Middle frontal gyrus (tissue), 1 donor: ENCODE measurements at regions not wholly inside any gene's neighbourhood (a gene's known extent, or its start where the extent isn't known, plus 50 kb on each side); places are given as distances from the start of the nearest gene placed in this dataset.
"Not testable (repeated sequence)": the region's sequence is repeated elsewhere in the genome, so short reads cannot be mapped to it uniquely, and the experiment has no call there.

Source experiments
- DNase-seq: peaks from one replicate; pipeline ENCODE4 v3.0.0-alpha.2; 2015; ENCODE audit warnings: low spot score; ENCODE audit errors: extremely low spot score

GRCh38 chr1:116851189-116851588, 58.5 kb upstream of the PTGFRN start:
- DNase-seq: not testable (repeated sequence)

GRCh38 chr1:116851846-116852245, 57.9 kb upstream of the PTGFRN start:
- DNase-seq: no peak

- DNase-seq: no peak
Observed at GRCh38 chr1:116852367-116852766, 57.3 kb upstream of the PTGFRN start.

GRCh38 chr1:116852910-116853309, 56.8 kb upstream of the PTGFRN start:
- DNase-seq: no peak

GRCh38 chr1:116853680-116854402, 55.9 kb upstream of the PTGFRN start:
- no peak for DNase-seq

- no peak for DNase-seq
Observed at GRCh38 chr1:116854403-116854690, 55.4 kb upstream of the PTGFRN start.

- DNase-seq: no peak
Observed at GRCh38 chr1:116854716-116855115, 55.0 kb upstream of the PTGFRN start.

- DNase-seq: no peak
Observed at GRCh38 chr1:116855191-116855619, 54.5 kb upstream of the PTGFRN start.

- DNase-seq: no peak
Observed at GRCh38 chr1:116855773-116856201, 53.9 kb upstream of the PTGFRN start.

- DNase-seq: no peak
Observed at GRCh38 chr1:116856312-116856711, 53.4 kb upstream of the PTGFRN start.

- DNase-seq: no peak
Observed at GRCh38 chr1:116857092-116857491, 52.6 kb upstream of the PTGFRN start.
